H1 (cell line): ENCODE measurements at regions not wholly inside any gene's neighbourhood (a gene's known extent, or its start where the extent isn't known, plus 50 kb on each side); places are given as distances from the start of the nearest gene placed in this dataset.

Source experiments
- CTCF ChIA-PET: fragments of 300-600 bp; sonication (Branson Sonifier 250); formaldehyde crosslinking; loops from one replicate; lab custom pipeline; 2021; ENCODE audit not compliant: partially characterized antibody; lab: Charles Lee
- POLR2A ChIA-PET: fragments of 300-600 bp; sonication (Branson Sonifier 250); formaldehyde crosslinking; loops from one replicate; lab custom pipeline; 2021; ENCODE audit warnings: inconsistent platforms; ENCODE audit not compliant: partially characterized antibody; lab: Charles Lee
- DNase-seq, 2 experiments: peaks; one replicate each; pipeline versions ENCODE4 v3.0.0 to v3.0.0-alpha.2; 2010 to 2022; ENCODE audit warnings: low spot score in 2 of 2, low read depth in 1 of 2, mixed read lengths in 1 of 2
- FAIRE-seq: peaks from 2 replicates; lab custom pipeline; 2011; peaks lifted over from hg19 to GRCh38; lab: Jason Lieb, UNC
- H2AFZ ChIP-seq: 2 replicates; pipeline ENCODE4 v1.8.1; 2012; ENCODE audit warnings: low read length, inconsistent platforms
- H2AK5ac ChIP-seq: 2 replicates; pipeline ENCODE4 v1.6.1; 2013; ENCODE audit warnings: low read depth, low read length
- H2BK120ac ChIP-seq: replicated peaks from 2 replicates; pipeline ENCODE3; 2013; ENCODE audit warnings: low read depth, low read length, inconsistent platforms
- H2BK12ac ChIP-seq: 2 replicates; pipeline ENCODE4 v1.6.1; 2013; ENCODE audit warnings: low read depth, low read length
- H2BK15ac ChIP-seq: 2 replicates; pipeline ENCODE4 v1.6.1; 2013; ENCODE audit warnings: low read length
- H2BK20ac ChIP-seq: 2 replicates; pipeline ENCODE4 v1.6.1; 2013; ENCODE audit warnings: low read length
- H2BK5ac ChIP-seq: 2 replicates; pipeline ENCODE4 v1.6.1; 2013; ENCODE audit warnings: low read depth, low read length
- H3K14ac ChIP-seq: 2 replicates; pipeline ENCODE4 v1.6.1; 2013; ENCODE audit warnings: inconsistent platforms; ENCODE audit not compliant: insufficient read length
- H3K18ac ChIP-seq: 2 replicates; pipeline ENCODE4 v1.6.1; 2013; ENCODE audit warnings: low read length; ENCODE audit errors: extremely low read depth
- H3K23ac ChIP-seq: 2 replicates; pipeline ENCODE4 v1.6.1; 2013; ENCODE audit warnings: inconsistent platforms; ENCODE audit not compliant: insufficient read length
- H3K23me2 ChIP-seq: 2 replicates; pipeline ENCODE4 v1.6.1; 2013; ENCODE audit warnings: low read depth, low read length
- H3K27ac ChIP-seq: 2 replicates; pipeline ENCODE4 v1.6.1; 2011; ENCODE audit warnings: low read depth, low read length, inconsistent platforms
- H3K27me3 ChIP-seq, 4 experiments: replicated peaks in 1 of 4; 1 replicate in 1 of 4; 2 replicates in 3 of 4; pipeline versions ENCODE4 v1.6.1 to v1.8.1; 2011 to 2013; ENCODE audit warnings: low read length in 3 of 4, mild to moderate bottlenecking in 3 of 4, inconsistent platforms in 2 of 4, mixed read lengths in 2 of 4, moderate library complexity in 1 of 4; ENCODE audit not compliant: control insufficient read depth in 3 of 4, insufficient read depth in 3 of 4; ENCODE audit errors: extremely low read depth in 1 of 4
- H3K36me3 ChIP-seq, 4 experiments: 2 replicates each; pipeline versions ENCODE4 v1.6.1 to v1.8.1; 2011 to 2013; ENCODE audit warnings: mild to moderate bottlenecking in 4 of 4, low read length in 3 of 4, moderate library complexity in 2 of 4, control low read depth in 1 of 4, inconsistent platforms in 1 of 4; ENCODE audit not compliant: insufficient read depth in 4 of 4, control insufficient read depth in 2 of 4
- H3K4ac ChIP-seq: replicated peaks from 2 replicates; pipeline ENCODE3; 2013; ENCODE audit warnings: low read length, low read depth, mixed read lengths, inconsistent platforms; ENCODE audit not compliant: insufficient read length
- H3K4me1 ChIP-seq, 4 experiments: replicated peaks in 1 of 4; 1 replicate in 1 of 4; 2 replicates in 3 of 4; pipeline versions ENCODE4 v1.6.1 to v1.8.1; 2011 to 2013; ENCODE audit warnings: low read length in 3 of 4, inconsistent platforms in 2 of 4, mixed read lengths in 1 of 4; ENCODE audit not compliant: insufficient read depth in 4 of 4, control insufficient read depth in 3 of 4
- H3K4me2 ChIP-seq, 2 experiments: 2 replicates each; pipeline versions ENCODE4 v1.6.1 to v1.8.1; 2011 to 2013; ENCODE audit warnings: low read depth in 2 of 2, low read length in 2 of 2, control low read depth in 1 of 2, inconsistent platforms in 1 of 2, mild to moderate bottlenecking in 1 of 2; ENCODE audit not compliant: insufficient read depth in 1 of 2
- H3K4me3 ChIP-seq, 4 experiments: fragments of 200-600, 300-600 bp in 1 of 4; sonication (generic), shearing (Covaris generic), sonication (Bioruptor Twin) in 1 of 4; 2 replicates each; pipeline versions ENCODE4 v1.5.1 to v1.8.1; 2011 to 2016; ENCODE audit warnings: low read length in 4 of 4, low read depth in 3 of 4, control low read depth in 2 of 4, inconsistent platforms in 2 of 4, mild to moderate bottlenecking in 2 of 4, mixed read lengths in 1 of 4, moderate library complexity in 1 of 4; ENCODE audit not compliant: insufficient read depth in 2 of 4; ENCODE audit errors: extremely low read depth in 1 of 4
- H3K56ac ChIP-seq: replicated peaks from 2 replicates; pipeline ENCODE3; 2013; ENCODE audit warnings: low read depth, mild to moderate bottlenecking, mixed read lengths, low read length, inconsistent platforms; ENCODE audit not compliant: insufficient read length
- H3K79me1 ChIP-seq: 2 replicates; pipeline ENCODE4 v1.6.1; 2013; ENCODE audit warnings: low read depth, low read length, control low read depth
- H3K79me2 ChIP-seq, 2 experiments: 2 replicates each; pipeline versions ENCODE4 v1.6.1 to v1.8.1; 2012 to 2013; ENCODE audit warnings: low read length in 2 of 2, mild to moderate bottlenecking in 2 of 2, inconsistent platforms in 1 of 2; ENCODE audit not compliant: insufficient read depth in 2 of 2, control insufficient read depth in 1 of 2
- H3K9ac ChIP-seq, 4 experiments: replicated peaks in 1 of 4; 1 replicate in 1 of 4; 2 replicates in 3 of 4; pipeline versions ENCODE4 v1.6.1 to v1.8.1; 2011 to 2013; ENCODE audit warnings: low read depth in 3 of 4, low read length in 3 of 4, control low read depth in 2 of 4, mild to moderate bottlenecking in 2 of 4, moderate library complexity in 2 of 4, inconsistent platforms in 1 of 4; ENCODE audit errors: extremely low read depth in 1 of 4
- H3K9me3 ChIP-seq, 2 experiments: 2 replicates each; pipeline versions ENCODE4 v1.6.1 to v1.8.1; 2012 to 2013; ENCODE audit warnings: mild to moderate bottlenecking in 2 of 2, moderate library complexity in 2 of 2, control low read depth in 1 of 2, inconsistent platforms in 1 of 2, low read depth in 1 of 2, low read length in 1 of 2, mixed read lengths in 1 of 2; ENCODE audit not compliant: insufficient read depth in 2 of 2
- H4K20me1 ChIP-seq, 2 experiments: replicated peaks in 1 of 2; 2 replicates each; pipeline versions ENCODE3 to v1.8.1; 2011 to 2013; ENCODE audit warnings: inconsistent platforms in 2 of 2, low read length in 2 of 2, mild to moderate bottlenecking in 1 of 2; ENCODE audit not compliant: insufficient read depth in 2 of 2, control insufficient read depth in 1 of 2
- H4K5ac ChIP-seq: 2 replicates; pipeline ENCODE4 v1.6.1; 2013; ENCODE audit warnings: low read length, low read depth, mixed read lengths, inconsistent platforms; ENCODE audit not compliant: insufficient read length
- H4K8ac ChIP-seq: 2 replicates; pipeline ENCODE4 v1.8.0; 2013; ENCODE audit warnings: mild to moderate bottlenecking, moderate library complexity, low read length, inconsistent platforms; ENCODE audit not compliant: insufficient read depth; ENCODE audit errors: extremely low read depth
- H4K91ac ChIP-seq: replicated peaks from 2 replicates; pipeline ENCODE3; 2013; ENCODE audit warnings: low read length, mixed read lengths, inconsistent platforms; ENCODE audit not compliant: insufficient read length
- CBX8 ChIP-seq: fragments of 300-800, 300-1000 bp; sonication (generic); IDR thresholded peaks from 2 replicates; pipeline ENCODE4 v1.7.1; 2016; ENCODE audit warnings: low read depth, low read length, borderline replicate concordance
- GABPA ChIP-seq: IDR thresholded peaks from 2 replicates; pipeline ENCODE4 v1.6.1; 2011; ENCODE audit warnings: mild to moderate bottlenecking, low read length, moderate library complexity, borderline replicate concordance; ENCODE audit not compliant: insufficient read depth
- GTF2F1 ChIP-seq: IDR thresholded peaks from 2 replicates; pipeline ENCODE4 v1.6.1; 2012; ENCODE audit warnings: low read depth, low read length, improper control_type of control experiment, borderline replicate concordance
- SUZ12 ChIP-seq: fragments of 200-600 bp; sonication (generic); IDR thresholded peaks from 2 replicates; pipeline ENCODE4 v1.6.1; 2012; ENCODE audit warnings: mild to moderate bottlenecking, inconsistent platforms, low read length, moderate library complexity, mixed read lengths
- TAF1 ChIP-seq: IDR thresholded peaks from 2 replicates; pipeline ENCODE4 v1.6.1; 2011; ENCODE audit warnings: mild to moderate bottlenecking, low read depth, low read length
- WGBS, 2 experiments: shearing (Covaris generic) in 1 of 2; methylation state at CpG; one replicate each; pipeline versions ENCODE4 v1.1.6 to v1.1.7; 2013 to 2015; ENCODE audit warnings: low lambda C conversion rate in 2 of 2, mixed read lengths in 2 of 2, inconsistent platforms in 1 of 2, low coverage in 1 of 2, missing lambda C conversion rate in 1 of 2; ENCODE audit not compliant: insufficient replicate concordance in 2 of 2, insufficient coverage in 1 of 2, insufficient read length in 1 of 2; ENCODE audit errors: extremely low coverage in 1 of 2, missing lambda C conversion rate in 1 of 2; 5-methylcytosine and 5-hydroxymethylcytosine counted together

DNA sequence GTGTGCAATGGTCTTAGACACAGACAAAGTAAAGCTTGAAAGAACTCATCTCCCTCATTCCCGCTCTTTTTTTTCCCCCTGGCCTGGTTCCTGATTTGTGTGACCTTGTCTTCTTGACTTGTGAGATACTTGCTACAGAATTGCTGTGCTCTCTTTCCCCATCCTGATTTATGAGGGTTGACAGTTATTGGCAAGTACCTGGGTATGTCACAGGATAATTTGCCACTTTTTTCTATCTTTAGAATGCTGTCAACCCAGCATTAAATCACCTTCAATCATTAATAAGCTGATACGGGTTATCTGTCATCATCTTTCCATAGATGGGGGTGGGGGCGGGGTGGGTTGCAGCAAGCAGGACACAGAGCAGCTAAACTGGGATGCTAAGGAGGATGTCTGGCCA lies 144.4 kb upstream of the PRICKLE1 start:
- CTCF ChIA-PET, result no interaction called here

More for the DNA sequence above, 144.4 kb upstream of the PRICKLE1 start:
- Histone ChIP-seq H3K23me2 (no peaks in the 10 kb centered on the region), H3K79me2 (no peaks in the 10 kb centered on the region), H3K4me1 (peaks cover 0 to 5% (median 1%) of the 10 kb centered on the region in 4 experiments; a peak in 3 of 7 replicates), H4K8ac (no peak overlapping the region), H2AK5ac (no peak overlapping the region), H3K4me3 (no peak overlapping the region), H2BK20ac (no peak overlapping the region), H4K20me1 (no peaks in the 10 kb centered on the region), H2BK120ac (no peak overlapping the region)
- DNase-seq, result no peak
- WGBS, 2 experiments, result 42% methylated on average over 3 of the region's 3 CpGs; no CpG with 5 or more reads in 1 of the 2 experiments
- no peak for FAIRE-seq
- no peak for TF ChIP-seq GTF2F1
- no peak for TF ChIP-seq TAF1
- TF ChIP-seq GABPA, result no peak
- TF ChIP-seq CBX8, result no peak
- TF ChIP-seq SUZ12, result no peak
- TF ChIP-seq, all 59 proteins: peak for 0
- Histone ChIP-seq H3K9me3 (no peaks in the 10 kb centered on the region), H3K4ac (no peak overlapping the region), H2AFZ (no peak overlapping the region), H3K56ac (no peak overlapping the region), H3K14ac (no peak overlapping the region), H3K27ac (no peak overlapping the region), H4K5ac (no peak overlapping the region), H2BK5ac (no peak overlapping the region), H2BK15ac (no peak overlapping the region), H3K18ac (no peak overlapping the region), H3K27me3 (peaks cover 0 to 2% (median 0%) of the 10 kb centered on the region in 4 experiments; a peak in 1 of 7 replicates), H3K79me1 (no peaks in the 10 kb centered on the region), H3K23ac (no peak overlapping the region), H4K91ac (no peak overlapping the region), H3K4me2 (no peak overlapping the region), H3K9ac (no peak overlapping the region), H3K36me3 (no peaks in the 10 kb centered on the region), H2BK12ac (no peak overlapping the region)
- POLR2A ChIA-PET, result no interaction called here
